B cell (primary cell): ENCODE measurements at regions not wholly inside any gene's neighbourhood (a gene's known extent, or its start where the extent isn't known, plus 50 kb on each side); places are given as distances from the start of the nearest gene placed in this dataset.

ENCODE experiments used
- ATAC-seq: fragments of 200-7000 bp; cut with Tn5 transposase; one replicate; pipeline ENCODE4 v1.10.0; 2021; ENCODE audit warnings: low read depth, mild to moderate bottlenecking, moderate number of reproducible peaks, moderate library complexity
- CTCF ChIA-PET: fragments of 350-600 bp; sonication (Branson Sonifier 250); formaldehyde crosslinking; loops from one replicate; lab custom pipeline; 2021; ENCODE audit warnings: antibody characterized with exemption, inconsistent platforms; lab: Charles Lee
- POLR2A ChIA-PET: fragments of 350-600 bp; sonication (Branson Sonifier 250); formaldehyde crosslinking; loops from one replicate; lab custom pipeline; 2021; ENCODE audit warnings: antibody characterized with exemption; lab: Charles Lee
- DNase-seq: peaks from one replicate; pipeline ENCODE4 v3.0.0; 2013
- H2AFZ ChIP-seq: 2 replicates; pipeline ENCODE4 v1.6.1; 2012; ENCODE audit warnings: mild to moderate bottlenecking, low read depth, low read length; ENCODE audit not compliant: insufficient read depth, poor library complexity, severe bottlenecking
- H3K27ac ChIP-seq, 2 donors: 1 replicate in 1 of 2; 2 replicates in 1 of 2; pipeline ENCODE4 v1.5.1; 2012 to 2013; ENCODE audit warnings: low read length in 2 of 2, mild to moderate bottlenecking in 2 of 2, moderate library complexity in 1 of 2
- H3K27me3 ChIP-seq, 4 experiments: fragments of 200-600 bp in 1 of 4; sonication (generic) in 1 of 4; replicated peaks in 1 of 4; 1 replicate in 2 of 4; 2 replicates in 2 of 4; pipeline versions ENCODE4 v1.6.1 to v1.7.0; 2013 to 2016; ENCODE audit warnings: low read length in 3 of 4, mild to moderate bottlenecking in 2 of 4, mixed read lengths in 1 of 4, moderate library complexity in 1 of 4; ENCODE audit not compliant: insufficient read depth in 4 of 4, control insufficient read depth in 3 of 4; ENCODE audit errors: control extremely low read depth in 1 of 4
- H3K36me3 ChIP-seq, 2 experiments: replicated peaks in 1 of 2; 1 replicate in 1 of 2; 2 replicates in 1 of 2; pipeline versions ENCODE4 v1.6.1 to v1.7.1; 2013; ENCODE audit warnings: low read length in 1 of 2; ENCODE audit not compliant: insufficient read depth in 2 of 2, control insufficient read depth in 1 of 2; ENCODE audit errors: control extremely low read depth in 1 of 2, extremely low read depth in 1 of 2
- H3K4me1 ChIP-seq, 2 donors: fragments of 200-600 bp in 1 of 2; sonication (generic) in 1 of 2; 1 replicate in 1 of 2; 2 replicates in 1 of 2; pipeline versions ENCODE4 v1.5.1 to v1.6.1; 2013 to 2017; ENCODE audit warnings: low read length in 2 of 2; ENCODE audit not compliant: control insufficient read depth in 2 of 2, insufficient read depth in 2 of 2
- H3K4me2 ChIP-seq: replicated peaks from 2 replicates; pipeline ENCODE3; 2012; ENCODE audit warnings: mild to moderate bottlenecking, low read depth, low read length; ENCODE audit not compliant: poor library complexity, severe bottlenecking
- H3K4me3 ChIP-seq, 5 experiments: fragments of 200-600 bp in 1 of 5; sonication (generic) in 1 of 5; 1 replicate in 3 of 5; 2 replicates in 2 of 5; pipeline versions ENCODE4 v1.5.1 to v1.7.0; 2011 to 2016; ENCODE audit warnings: low read length in 4 of 5, mild to moderate bottlenecking in 4 of 5, low read depth in 2 of 5, control low read depth in 1 of 5, moderate library complexity in 1 of 5; ENCODE audit not compliant: insufficient read depth in 1 of 5; ENCODE audit errors: control extremely low read depth in 1 of 5, extremely low read depth in 1 of 5
- H3K79me2 ChIP-seq: fragments of 200-600 bp; sonication (generic); one replicate; pipeline ENCODE4 v1.6.0; 2016; ENCODE audit warnings: low read length; ENCODE audit not compliant: control insufficient read depth, insufficient read depth
- H3K9ac ChIP-seq: fragments of 200-600 bp; sonication (generic); 2 replicates; pipeline ENCODE4 v1.6.1; 2017; ENCODE audit warnings: mild to moderate bottlenecking, low read length, moderate library complexity
- H3K9me3 ChIP-seq, 3 donors: one replicate each; pipeline versions ENCODE4 v1.6.1 to v1.7.1; 2013; ENCODE audit warnings: low read length in 2 of 3; ENCODE audit not compliant: control insufficient read depth in 2 of 3, insufficient read depth in 1 of 3; ENCODE audit errors: control extremely low read depth in 1 of 3
- H4K20me1 ChIP-seq: 2 replicates; pipeline ENCODE4 v1.6.0; 2012; ENCODE audit warnings: mild to moderate bottlenecking, low read length; ENCODE audit not compliant: insufficient read depth, control insufficient read depth, poor library complexity, severe bottlenecking
- H3K27ac Mint-ChIP-seq: one replicate; pipeline ENCODE4 v1.8.0; 2021; ENCODE audit warnings: mixed read lengths
- H3K27me3 Mint-ChIP-seq: one replicate; pipeline ENCODE4 v1.8.0; 2021; ENCODE audit warnings: mixed read lengths
- H3K4me1 Mint-ChIP-seq: one replicate; pipeline ENCODE4 v1.8.0; 2021; ENCODE audit warnings: mixed read lengths
- H3K4me3 Mint-ChIP-seq: one replicate; pipeline ENCODE4 v1.8.0; 2021; ENCODE audit warnings: mixed read lengths
- H3K9me3 Mint-ChIP-seq: one replicate; pipeline ENCODE4 v1.8.0; 2022; ENCODE audit warnings: mixed read lengths; ENCODE audit not compliant: insufficient read depth
- EZH2 ChIP-seq: IDR thresholded peaks from 2 replicates; pipeline ENCODE4 v1.6.1; 2012; ENCODE audit warnings: borderline replicate concordance, low read depth, mild to moderate bottlenecking, moderate library complexity, low read length; ENCODE audit not compliant: insufficient read depth, poor library complexity, severe bottlenecking
- WGBS: methylation state at CpG from one replicate; pipeline ENCODE4 v1.1.5; 2013; ENCODE audit warnings: missing lambda C conversion rate; ENCODE audit not compliant: insufficient coverage; 5-methylcytosine and 5-hydroxymethylcytosine counted together
- intact Hi-C: fragments of 100-400 bp; cut with micrococcal nuclease; formaldehyde crosslinking; loops from one replicate; pipeline ENCODE4 v1.10.0; 2022
- TF ChIP-seq, protein P1 (sequence below): fragments of 200-600 bp; IDR thresholded peaks from one replicate; pipeline ENCODE4 v1.8.0; 2022; ENCODE audit warnings: antibody characterized with exemption, mild to moderate bottlenecking

DNA sequence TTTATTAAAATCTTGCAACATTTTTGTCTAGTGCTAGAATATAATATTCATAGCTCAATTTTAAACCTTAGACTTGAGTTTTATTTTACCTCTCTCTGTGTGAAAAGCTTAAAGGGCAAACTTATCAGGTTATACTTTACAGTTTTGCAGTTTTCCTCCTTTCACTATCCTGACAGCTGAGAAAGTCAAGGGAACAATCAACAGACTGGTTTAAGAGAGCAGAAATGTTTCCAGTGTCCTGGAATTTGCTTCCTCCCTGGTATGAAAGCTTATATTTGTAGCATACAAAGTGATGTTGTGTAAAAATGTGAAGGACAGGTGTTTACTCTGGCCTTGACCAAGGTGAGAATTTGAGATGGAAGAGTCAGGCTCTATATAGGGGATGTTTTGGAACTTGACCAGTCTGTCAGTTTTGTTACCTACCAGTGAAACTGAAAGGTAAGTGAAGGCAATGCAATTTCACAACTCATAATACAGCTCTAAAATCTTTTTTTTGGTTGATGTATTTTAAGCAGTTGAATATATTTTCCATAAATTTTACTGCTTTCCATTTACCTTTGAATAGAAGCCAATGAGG, 64.6 kb downstream of the FHIP1A start:
- H3K27me3 Mint-ChIP-seq, result peaks cover 9% of the 10 kb centered on the region
- no peaks in the 10 kb centered on the region for H3K4me1 ChIP-seq
- H3K36me3 ChIP-seq, result no peaks in the 10 kb centered on the region
- no peaks in the 10 kb centered on the region for H3K79me2 ChIP-seq
- POLR2A ChIA-PET, result no interaction called here
- H3K27ac Mint-ChIP-seq, result no peak overlapping the region
- no peaks in the 10 kb centered on the region for H3K4me1 Mint-ChIP-seq
- no peak overlapping the region for H3K27ac ChIP-seq
- no peaks in the 10 kb centered on the region for H3K9me3 ChIP-seq
- intact Hi-C loops, result no loop called here
- DNase-seq, result no peak
- no peaks in the 10 kb centered on the region for H4K20me1 ChIP-seq
- ATAC-seq, result no peak
- H3K4me2 ChIP-seq, result no peak overlapping the region
- H2AFZ ChIP-seq, result no peak overlapping the region
- H3K9ac ChIP-seq, result no peak overlapping the region
- H3K27me3 ChIP-seq, result no peaks in the 10 kb centered on the region
- TF ChIP-seq, protein P1, sequence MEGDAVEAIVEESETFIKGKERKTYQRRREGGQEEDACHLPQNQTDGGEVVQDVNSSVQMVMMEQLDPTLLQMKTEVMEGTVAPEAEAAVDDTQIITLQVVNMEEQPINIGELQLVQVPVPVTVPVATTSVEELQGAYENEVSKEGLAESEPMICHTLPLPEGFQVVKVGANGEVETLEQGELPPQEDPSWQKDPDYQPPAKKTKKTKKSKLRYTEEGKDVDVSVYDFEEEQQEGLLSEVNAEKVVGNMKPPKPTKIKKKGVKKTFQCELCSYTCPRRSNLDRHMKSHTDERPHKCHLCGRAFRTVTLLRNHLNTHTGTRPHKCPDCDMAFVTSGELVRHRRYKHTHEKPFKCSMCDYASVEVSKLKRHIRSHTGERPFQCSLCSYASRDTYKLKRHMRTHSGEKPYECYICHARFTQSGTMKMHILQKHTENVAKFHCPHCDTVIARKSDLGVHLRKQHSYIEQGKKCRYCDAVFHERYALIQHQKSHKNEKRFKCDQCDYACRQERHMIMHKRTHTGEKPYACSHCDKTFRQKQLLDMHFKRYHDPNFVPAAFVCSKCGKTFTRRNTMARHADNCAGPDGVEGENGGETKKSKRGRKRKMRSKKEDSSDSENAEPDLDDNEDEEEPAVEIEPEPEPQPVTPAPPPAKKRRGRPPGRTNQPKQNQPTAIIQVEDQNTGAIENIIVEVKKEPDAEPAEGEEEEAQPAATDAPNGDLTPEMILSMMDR, result no peak
- CTCF ChIA-PET, result no interaction called here
- no peak overlapping the region for H3K4me3 ChIP-seq
- H3K9me3 Mint-ChIP-seq, result no peaks in the 10 kb centered on the region
- no peak overlapping the region for H3K4me3 Mint-ChIP-seq

DNA sequence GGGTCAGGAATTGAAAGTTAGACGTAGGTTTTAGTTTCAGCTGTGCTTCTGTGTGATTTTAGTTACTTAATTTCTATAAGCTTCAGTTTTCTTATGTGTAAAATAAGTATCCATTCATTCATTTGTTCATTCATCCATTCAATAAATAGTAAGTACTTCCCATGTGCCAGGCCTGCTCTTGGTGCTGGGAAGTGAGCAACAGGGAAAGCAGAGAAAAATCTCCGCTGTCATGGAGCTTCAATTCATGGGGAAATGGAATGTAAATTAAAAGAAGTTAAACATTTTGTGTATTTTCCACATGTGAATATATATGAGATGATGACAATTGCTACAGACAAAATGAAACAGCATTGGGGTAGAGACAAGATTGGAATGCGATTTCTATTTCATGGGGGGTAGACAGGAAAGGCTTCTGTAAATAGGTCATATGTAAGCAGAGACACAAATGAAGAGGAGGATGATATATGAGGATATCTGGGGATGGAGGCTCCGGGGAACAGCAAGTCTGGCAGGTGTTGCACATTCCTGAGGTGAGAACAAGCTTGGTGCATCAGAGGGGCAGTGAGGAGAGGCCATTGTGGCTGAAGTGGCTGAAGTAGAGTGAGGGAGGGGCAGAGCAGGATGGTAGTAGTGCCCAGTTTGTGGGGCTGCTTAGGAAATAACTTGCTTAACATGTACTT, 66.2 kb downstream of the FHIP1A start:
- ATAC-seq (no peak), DNase-seq (no peak)
- no peak overlapping the region for H3K4me3 ChIP-seq
- no peak overlapping the region for H3K27ac ChIP-seq
- Mint-ChIP-seq H3K9me3 (no peaks in the 10 kb centered on the region), H3K27ac (no peak overlapping the region), H3K4me1 (no peaks in the 10 kb centered on the region), H3K27me3 (peaks cover 9% of the 10 kb centered on the region), H3K4me3 (no peak overlapping the region)
- no peaks in the 10 kb centered on the region for H3K27me3 ChIP-seq
- ChIA-PET CTCF (no interaction called here), POLR2A (no interaction called here)
- no peaks in the 10 kb centered on the region for H3K9me3 ChIP-seq
- no peaks in the 10 kb centered on the region for H4K20me1 ChIP-seq
- no peaks in the 10 kb centered on the region for H3K36me3 ChIP-seq
- no peak overlapping the region for H3K4me2 ChIP-seq
- WGBS, result 95% methylated on average over 3 of the region's 4 CpGs
- H3K4me1 ChIP-seq, result no peaks in the 10 kb centered on the region
- no peaks in the 10 kb centered on the region for H3K79me2 ChIP-seq
- no peak overlapping the region for H3K9ac ChIP-seq
- no peak for TF ChIP-seq EZH2
- TF ChIP-seq, protein P1, result no peak
- no peak overlapping the region for H2AFZ ChIP-seq
- intact Hi-C loops, result no loop called here
